ES-I3 (cell line): ENCODE measurements at regions not wholly inside any gene's neighbourhood (a gene's known extent, or its start where the extent isn't known, plus 50 kb on each side); places are given as distances from the start of the nearest gene placed in this dataset.

Experiments
- H3K36me3 ChIP-seq: 2 replicates; pipeline ENCODE4 v1.6.1; 2013; ENCODE audit warnings: mild to moderate bottlenecking, low read length, control low read depth, moderate library complexity; ENCODE audit not compliant: insufficient read depth
- H3K4me1 ChIP-seq: 2 replicates; pipeline ENCODE4 v1.6.1; 2013; ENCODE audit warnings: mild to moderate bottlenecking, control low read depth, low read length; ENCODE audit not compliant: insufficient read depth
- H3K9ac ChIP-seq: 2 replicates; pipeline ENCODE4 v1.6.1; 2013; ENCODE audit warnings: low read depth, mild to moderate bottlenecking, low read length, moderate library complexity
- H3K9me3 ChIP-seq: 2 replicates; pipeline ENCODE4 v1.6.1; 2013; ENCODE audit warnings: mild to moderate bottlenecking, low read length, moderate library complexity; ENCODE audit not compliant: control insufficient read depth, insufficient read depth

- H3K4me1 ChIP-seq = no peaks in the 10 kb centered on the region
- no peaks in the 10 kb centered on the region for H3K9me3 ChIP-seq
- H3K36me3 ChIP-seq = no peaks in the 10 kb centered on the region
- H3K9ac ChIP-seq = no peak overlapping the region
These were observed 246.7 kb downstream of the HS3ST3A1 start for GRCh38 chr17:13355054-13355453.

- no peaks in the 10 kb centered on the region for H3K9me3 ChIP-seq
- no peak overlapping the region for H3K9ac ChIP-seq
- no peaks in the 10 kb centered on the region for H3K36me3 ChIP-seq
- no peaks in the 10 kb centered on the region for H3K4me1 ChIP-seq
These were observed 248.1 kb downstream of the HS3ST3A1 start for GRCh38 chr17:13353590-13353989.

- Histone ChIP-seq H3K36me3 (no peaks in the 10 kb centered on the region), H3K4me1 (no peaks in the 10 kb centered on the region), H3K9me3 (no peaks in the 10 kb centered on the region), H3K9ac (no peak overlapping the region)
These were observed 248.8 kb downstream of the HS3ST3A1 start for GRCh38 chr17:13352747-13353415.

GRCh38 chr17:13351046-13351445, 250.7 kb downstream of the HS3ST3A1 start:
- no peak overlapping the region for H3K9ac ChIP-seq
- no peaks in the 10 kb centered on the region; the same call in 1 of the 2 replicates for H3K4me1 ChIP-seq
- no peaks in the 10 kb centered on the region for H3K36me3 ChIP-seq
- no peaks in the 10 kb centered on the region for H3K9me3 ChIP-seq

- no peak overlapping the region for H3K9ac ChIP-seq
- H3K9me3 ChIP-seq = no peaks in the 10 kb centered on the region
These were observed 251.3 kb downstream of the HS3ST3A1 start for GRCh38 chr17:13350466-13350865.

GRCh38 chr17:13346996-13347762, 254.6 kb downstream of the HS3ST3A1 start:
- no peaks in the 10 kb centered on the region for H3K36me3 ChIP-seq
- H3K9ac ChIP-seq = no peak overlapping the region
- H3K9me3 ChIP-seq = no peaks in the 10 kb centered on the region
- no peaks in the 10 kb centered on the region; the same call in 1 of the 2 replicates for H3K4me1 ChIP-seq

More at GRCh38 chr17:13350466-13350865, 251.3 kb downstream of the HS3ST3A1 start:
- Histone ChIP-seq H3K4me1 (no peaks in the 10 kb centered on the region; the same call in 1 of the 2 replicates), H3K36me3 (no peaks in the 10 kb centered on the region)

GRCh38 chr17:13346592-13346991, 255.1 kb downstream of the HS3ST3A1 start:
- H3K4me1 ChIP-seq = no peaks in the 10 kb centered on the region; the same call in 1 of the 2 replicates
- H3K9me3 ChIP-seq = no peaks in the 10 kb centered on the region
- no peak overlapping the region for H3K9ac ChIP-seq
- H3K36me3 ChIP-seq = no peaks in the 10 kb centered on the region

GRCh38 chr17:13346081-13346533, 255.6 kb downstream of the HS3ST3A1 start:
- Histone ChIP-seq H3K9ac (no peak overlapping the region), H3K9me3 (no peaks in the 10 kb centered on the region), H3K36me3 (no peaks in the 10 kb centered on the region), H3K4me1 (no peaks in the 10 kb centered on the region; the same call in 1 of the 2 replicates)

GRCh38 chr17:13338421-13338820, 263.3 kb downstream of the HS3ST3A1 start:
- no peak overlapping the region for H3K9ac ChIP-seq
- no peaks in the 10 kb centered on the region for H3K9me3 ChIP-seq
- H3K4me1 ChIP-seq = peaks cover 19% of the 10 kb centered on the region
- H3K36me3 ChIP-seq = no peaks in the 10 kb centered on the region

GRCh38 chr17:13337864-13338371, 263.8 kb downstream of the HS3ST3A1 start:
- Histone ChIP-seq H3K9me3 (no peaks in the 10 kb centered on the region), H3K4me1 (peaks cover 19% of the 10 kb centered on the region), H3K9ac (peak overlapping the region; percentile 45; the same call in 1 of the 2 replicates)

GRCh38 chr17:13337151-13337550, 264.6 kb downstream of the HS3ST3A1 start:
- H3K4me1 ChIP-seq = peaks cover 19% of the 10 kb centered on the region
- H3K9ac ChIP-seq = no peak overlapping the region
- H3K36me3 ChIP-seq = no peaks in the 10 kb centered on the region
- no peaks in the 10 kb centered on the region for H3K9me3 ChIP-seq

More at GRCh38 chr17:13337864-13338371, 263.8 kb downstream of the HS3ST3A1 start:
- H3K36me3 ChIP-seq = no peaks in the 10 kb centered on the region

- Histone ChIP-seq H3K9me3 (no peaks in the 10 kb centered on the region), H3K4me1 (peaks cover 19% of the 10 kb centered on the region), H3K36me3 (no peaks in the 10 kb centered on the region), H3K9ac (no peak overlapping the region)
These were observed 267.4 kb downstream of the HS3ST3A1 start for GRCh38 chr17:13334374-13334773.

GRCh38 chr17:13333661-13334060, 268.1 kb downstream of the HS3ST3A1 start:
- Histone ChIP-seq H3K36me3 (no peaks in the 10 kb centered on the region), H3K9me3 (no peaks in the 10 kb centered on the region), H3K4me1 (peaks cover 19% of the 10 kb centered on the region), H3K9ac (no peak overlapping the region)

- H3K4me1 ChIP-seq = peaks cover 9% of the 10 kb centered on the region; the same call in 1 of the 2 replicates
- no peaks in the 10 kb centered on the region for H3K9me3 ChIP-seq
- no peaks in the 10 kb centered on the region for H3K36me3 ChIP-seq
- no peak overlapping the region for H3K9ac ChIP-seq
These were observed 269.5 kb downstream of the HS3ST3A1 start for GRCh38 chr17:13332207-13332606.
